ENCODE measurements at regions not wholly inside any gene's neighbourhood (a gene's known extent, or its start where the extent isn't known, plus 50 kb on each side); places are given as distances from the start of the nearest gene placed in this dataset.

GRCh38 chr12:97159377-97159776, 252.3 kb downstream of the NEDD1 start:
- no peak for TF ChIP-seq CTCF (conservative IDR thresholded peaks at IDR 0.05)
- H3K27ac ChIP-seq, result peak overlapping the region; percentile 93

GRCh38 chr12:97160277-97160676, 253.2 kb downstream of the NEDD1 start:
- H3K27ac ChIP-seq, result peak overlapping the region; percentile 93
- no peak for TF ChIP-seq CTCF (conservative IDR thresholded peaks at IDR 0.05)

GRCh38 chr12:97162173-97162572, 255.1 kb downstream of the NEDD1 start:
- TF ChIP-seq CTCF (conservative IDR thresholded peaks at IDR 0.05), result no peak
- H3K27ac ChIP-seq, result peak overlapping the region; percentile 93; the same call in 1 of the 2 replicates

- TF ChIP-seq CTCF (conservative IDR thresholded peaks at IDR 0.05), result no peak
- no peak overlapping the region for H3K27ac ChIP-seq
These were observed 257.9 kb downstream of the NEDD1 start for GRCh38 chr12:97164936-97165335.

- no peak overlapping the region for H3K27ac ChIP-seq
- TF ChIP-seq CTCF (conservative IDR thresholded peaks at IDR 0.05), result no peak
These were observed 260.5 kb downstream of the NEDD1 start for GRCh38 chr12:97167598-97167997.

GRCh38 chr12:97168804-97169203, 261.7 kb downstream of the NEDD1 start:
- TF ChIP-seq CTCF (conservative IDR thresholded peaks at IDR 0.05), result no peak

GRCh38 chr12:97169889-97170567, 263.0 kb downstream of the NEDD1 start:
- no peak overlapping the region for H3K27ac ChIP-seq
- TF ChIP-seq CTCF (conservative IDR thresholded peaks at IDR 0.05), result no peak

More at GRCh38 chr12:97168804-97169203, 261.7 kb downstream of the NEDD1 start:
- H3K27ac ChIP-seq, result no peak overlapping the region
